ENCODE measurements at regions not wholly inside any gene's neighbourhood (a gene's known extent, or its start where the extent isn't known, plus 50 kb on each side); places are given as distances from the start of the nearest gene placed in this dataset.

DNA sequence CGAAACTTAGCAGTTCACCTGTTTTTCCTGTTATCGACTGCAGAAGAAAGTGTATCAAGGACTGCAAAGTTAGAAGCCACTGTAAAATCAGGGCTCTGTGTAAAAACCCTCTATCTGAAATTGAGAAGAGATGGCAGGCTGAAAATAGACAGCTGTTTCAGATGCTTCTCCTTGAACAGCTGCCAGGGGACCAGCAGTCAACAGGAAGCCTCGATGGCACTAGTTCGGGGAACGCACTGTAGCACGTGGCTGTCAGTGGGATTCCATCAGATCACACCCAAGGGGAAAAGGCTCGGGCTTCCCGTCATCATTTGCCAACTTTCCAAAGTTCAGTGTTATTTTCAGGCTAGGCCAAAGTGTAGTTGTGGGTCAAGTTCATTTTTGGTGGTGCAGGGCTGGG, 316.9 kb downstream of the TXNL1 start:
- TF ChIP-seq EZH2 (optimal IDR thresholded peaks at IDR 0.05; ENCODE audit: low read depth, low read length) (no peak), EZH2phosphoT487 (IDR thresholded peaks at IDR 0.05; ENCODE audit: low read length) (no peak)
- TF ChIP-seq, protein P1, sequence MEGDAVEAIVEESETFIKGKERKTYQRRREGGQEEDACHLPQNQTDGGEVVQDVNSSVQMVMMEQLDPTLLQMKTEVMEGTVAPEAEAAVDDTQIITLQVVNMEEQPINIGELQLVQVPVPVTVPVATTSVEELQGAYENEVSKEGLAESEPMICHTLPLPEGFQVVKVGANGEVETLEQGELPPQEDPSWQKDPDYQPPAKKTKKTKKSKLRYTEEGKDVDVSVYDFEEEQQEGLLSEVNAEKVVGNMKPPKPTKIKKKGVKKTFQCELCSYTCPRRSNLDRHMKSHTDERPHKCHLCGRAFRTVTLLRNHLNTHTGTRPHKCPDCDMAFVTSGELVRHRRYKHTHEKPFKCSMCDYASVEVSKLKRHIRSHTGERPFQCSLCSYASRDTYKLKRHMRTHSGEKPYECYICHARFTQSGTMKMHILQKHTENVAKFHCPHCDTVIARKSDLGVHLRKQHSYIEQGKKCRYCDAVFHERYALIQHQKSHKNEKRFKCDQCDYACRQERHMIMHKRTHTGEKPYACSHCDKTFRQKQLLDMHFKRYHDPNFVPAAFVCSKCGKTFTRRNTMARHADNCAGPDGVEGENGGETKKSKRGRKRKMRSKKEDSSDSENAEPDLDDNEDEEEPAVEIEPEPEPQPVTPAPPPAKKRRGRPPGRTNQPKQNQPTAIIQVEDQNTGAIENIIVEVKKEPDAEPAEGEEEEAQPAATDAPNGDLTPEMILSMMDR (IDR thresholded peaks at IDR 0.05; ENCODE audit: low read length) = no peak
- Histone ChIP-seq H3K36me3 (replicated peaks; ENCODE audit: insufficient read depth, low read length) (no peaks in the 10 kb centered on the region), H3K9ac (ENCODE audit: low read length) (peak overlapping the region; percentile 11; the same call in 1 of the 2 replicates), H4K20me1 (ENCODE audit: insufficient read depth, low read length) (no peaks in the 10 kb centered on the region), H3K27ac (ENCODE audit: low read length) (peak overlapping the region; percentile 88), H3K4me3 (ENCODE audit: low read length) (no peak overlapping the region), H3K9me3 (replicated peaks; ENCODE audit: insufficient read depth, low read length) (no peaks in the 10 kb centered on the region), H3F3A (ENCODE audit: insufficient read depth, low read length) (peaks cover 23% of the 10 kb centered on the region), H3K4me1 (ENCODE audit: low read length) (peaks cover 75% of the 10 kb centered on the region), H3K27me3 (replicated peaks; ENCODE audit: insufficient read depth, low read length) (no peaks in the 10 kb centered on the region), H3K9me2 (replicated peaks; ENCODE audit: insufficient read depth, low read length) (no peaks in the 10 kb centered on the region), H2AFZ (ENCODE audit: low read length) (peak overlapping the region; percentile 53), H3K79me2 (ENCODE audit: low read length) (no peaks in the 10 kb centered on the region), H3K4me2 (ENCODE audit: low read depth, low read length) (peak overlapping the region; percentile 44)
- DNase-seq = peak; percentile 91

DNA sequence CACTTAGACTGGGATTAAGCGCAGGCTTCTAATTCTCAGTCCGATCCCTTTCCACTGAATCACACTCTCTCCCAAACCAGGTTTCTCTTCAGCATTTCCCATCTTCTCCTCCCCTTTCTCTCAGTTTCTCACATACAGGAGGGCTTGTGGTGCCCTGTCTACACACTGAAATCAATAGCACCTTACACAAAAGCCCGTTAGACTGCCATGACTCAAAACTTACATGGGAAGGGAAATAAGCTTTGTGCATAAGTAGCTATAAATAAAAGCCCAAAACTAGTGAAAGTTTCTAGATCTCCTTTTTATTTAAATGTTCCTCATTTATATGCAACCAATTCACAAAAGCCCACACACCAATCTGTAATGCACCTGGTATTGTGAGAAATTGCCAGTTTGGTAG, 318.4 kb downstream of the TXNL1 start:
- H3K9ac ChIP-seq (ENCODE audit: low read length) = no peak overlapping the region
- no peak overlapping the region for H3K4me3 ChIP-seq (ENCODE audit: low read length)
- H3K4me2 ChIP-seq (ENCODE audit: low read depth, low read length) = peak overlapping the region; percentile 44; the same call in 1 of the 2 replicates

DNA sequence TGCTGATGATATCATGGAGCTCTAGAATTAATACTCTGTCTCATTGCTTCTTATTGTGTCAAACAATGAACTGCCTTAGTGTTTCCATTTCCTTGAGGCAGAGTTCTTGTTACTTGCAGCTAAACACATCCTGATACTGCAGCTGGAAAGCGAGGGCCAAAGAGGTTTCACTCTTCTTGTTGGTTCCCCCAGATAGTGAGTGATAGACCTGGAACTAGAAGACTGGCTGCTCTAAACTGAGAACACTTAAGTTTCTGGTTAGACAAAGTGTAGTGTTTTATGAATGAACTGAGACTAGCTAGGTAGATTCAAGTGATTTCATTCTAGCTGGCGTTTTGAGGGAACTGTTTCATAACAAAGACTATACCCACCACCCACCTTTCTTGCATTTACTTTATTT, 321.7 kb downstream of the TXNL1 start:
- no peak overlapping the region for H3K9ac ChIP-seq (ENCODE audit: low read length)
- H3K27ac ChIP-seq (ENCODE audit: low read length) = no peak overlapping the region
- no peaks in the 10 kb centered on the region for H3K27me3 ChIP-seq (replicated peaks; ENCODE audit: insufficient read depth, low read length)
- H2AFZ ChIP-seq (ENCODE audit: low read length) = no peak overlapping the region
- H3K4me2 ChIP-seq (ENCODE audit: low read depth, low read length) = no peak overlapping the region
- no peak for TF ChIP-seq EZH2 (optimal IDR thresholded peaks at IDR 0.05; ENCODE audit: low read depth, low read length)
- TF ChIP-seq EZH2phosphoT487 (IDR thresholded peaks at IDR 0.05; ENCODE audit: low read length) = no peak
- TF ChIP-seq, protein P1 (IDR thresholded peaks at IDR 0.05; ENCODE audit: low read length) = no peak
- H4K20me1 ChIP-seq (ENCODE audit: insufficient read depth, low read length) = no peaks in the 10 kb centered on the region
- no peaks in the 10 kb centered on the region for H3K36me3 ChIP-seq (replicated peaks; ENCODE audit: insufficient read depth, low read length)
- no peaks in the 10 kb centered on the region for H3K9me3 ChIP-seq (replicated peaks; ENCODE audit: insufficient read depth, low read length)
- H3K9me2 ChIP-seq (replicated peaks; ENCODE audit: insufficient read depth, low read length) = no peaks in the 10 kb centered on the region
- peaks cover 47% of the 10 kb centered on the region for H3K4me1 ChIP-seq (ENCODE audit: low read length)
- no peak overlapping the region for H3K4me3 ChIP-seq (ENCODE audit: low read length)
- DNase-seq = no peak
- peaks cover 16% of the 10 kb centered on the region for H3F3A ChIP-seq (ENCODE audit: insufficient read depth, low read length)
- no peaks in the 10 kb centered on the region for H3K79me2 ChIP-seq (ENCODE audit: low read length)

More for the DNA sequence above, 318.4 kb downstream of the TXNL1 start:
- no peaks in the 10 kb centered on the region for H3K9me2 ChIP-seq (replicated peaks; ENCODE audit: insufficient read depth, low read length)
- H2AFZ ChIP-seq (ENCODE audit: low read length) = no peak overlapping the region
- H4K20me1 ChIP-seq (ENCODE audit: insufficient read depth, low read length) = no peaks in the 10 kb centered on the region
- TF ChIP-seq, protein P1 (IDR thresholded peaks at IDR 0.05; ENCODE audit: low read length) = no peak
- TF ChIP-seq EZH2phosphoT487 (IDR thresholded peaks at IDR 0.05; ENCODE audit: low read length) (no peak), EZH2 (optimal IDR thresholded peaks at IDR 0.05; ENCODE audit: low read depth, low read length) (no peak)
- peak; percentile 16 for DNase-seq
- peaks cover 75% of the 10 kb centered on the region for H3K4me1 ChIP-seq (ENCODE audit: low read length)
- no peaks in the 10 kb centered on the region for H3K27me3 ChIP-seq (replicated peaks; ENCODE audit: insufficient read depth, low read length)
- peak overlapping the region; percentile 88; the same call in 1 of the 2 replicates for H3K27ac ChIP-seq (ENCODE audit: low read length)
- no peaks in the 10 kb centered on the region for H3K36me3 ChIP-seq (replicated peaks; ENCODE audit: insufficient read depth, low read length)
- no peaks in the 10 kb centered on the region for H3K9me3 ChIP-seq (replicated peaks; ENCODE audit: insufficient read depth, low read length)
- no peaks in the 10 kb centered on the region for H3K79me2 ChIP-seq (ENCODE audit: low read length)
- H3F3A ChIP-seq (ENCODE audit: insufficient read depth, low read length) = peaks cover 23% of the 10 kb centered on the region

Data from MM.1S (cell line).